GM18502 (cell line): ENCODE measurements at regions not wholly inside any gene's neighbourhood (a gene's known extent, or its start where the extent isn't known, plus 50 kb on each side); places are given as distances from the start of the nearest gene placed in this dataset.

Experiments used
- ATAC-seq: cut with Tn5 transposase; IDR thresholded peaks from one replicate; pipeline ENCODE4 v1.9.1; 2021; ENCODE audit warnings: mild to moderate bottlenecking; ENCODE audit not compliant: unreplicated experiment, poor library complexity

DNA sequence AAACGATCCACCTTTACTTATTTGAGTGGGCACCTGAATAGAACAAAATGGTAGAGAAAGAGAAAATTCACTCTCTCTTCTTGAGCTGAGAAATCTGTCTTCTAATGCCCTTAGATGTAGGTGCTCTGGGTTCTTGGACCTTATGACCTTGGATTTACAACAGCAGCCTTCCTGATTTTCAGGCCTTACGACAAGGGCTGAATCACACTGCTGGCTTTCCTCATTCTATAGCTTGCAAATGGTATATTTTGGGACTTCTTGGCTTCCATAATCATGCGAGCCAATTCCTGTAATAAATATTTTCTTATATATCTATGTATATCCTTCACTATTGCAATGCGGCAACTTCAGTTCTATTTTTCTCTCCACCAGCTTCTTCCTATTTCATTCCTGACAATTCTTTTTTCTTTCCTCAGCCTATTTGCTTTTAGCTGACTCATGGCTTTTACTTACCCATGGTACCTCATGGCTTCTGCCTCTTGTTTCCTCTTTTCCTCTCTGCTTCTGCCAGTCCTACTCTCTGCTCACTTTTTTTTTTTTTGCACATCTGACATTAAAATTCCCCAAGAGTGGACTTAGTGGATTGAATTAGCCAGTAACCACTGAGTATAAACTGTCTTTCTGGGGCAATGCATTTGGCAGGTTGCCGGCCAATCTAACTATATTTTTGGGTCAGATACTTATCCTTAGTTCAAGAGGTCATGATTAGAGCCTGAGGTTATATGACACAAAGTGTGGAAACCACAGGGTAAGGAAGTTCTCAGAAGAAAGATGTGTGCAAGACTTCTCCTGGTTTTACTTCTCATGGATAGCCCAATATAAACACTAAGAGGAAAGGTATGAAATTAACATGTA lies 359.5 kb downstream of the TMEM135 start:
- no peak for ATAC-seq

GRCh38 chr11:87394924-87395323 lies 357.2 kb downstream of the TMEM135 start:
- ATAC-seq, result no peak

DNA sequence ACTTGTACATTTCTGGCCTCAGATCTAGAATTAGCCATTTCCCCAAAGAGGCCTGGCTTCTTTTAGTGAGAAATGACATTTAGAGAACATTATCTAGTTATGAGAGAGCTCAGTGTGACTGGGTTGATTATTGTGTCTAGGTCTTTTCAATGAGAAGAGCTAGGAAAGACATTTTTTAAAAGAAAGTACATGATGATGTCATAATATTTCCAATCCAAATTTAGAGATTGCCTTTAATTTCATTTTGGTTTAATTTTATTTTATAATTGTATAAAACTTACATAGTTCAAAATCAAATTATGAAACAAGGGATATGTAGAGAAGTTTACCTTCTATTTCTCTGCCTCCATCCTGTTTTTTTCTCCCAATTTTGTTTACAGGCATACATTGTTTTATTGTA lies 354.9 kb downstream of the TMEM135 start:
- no peak for ATAC-seq

GRCh38 chr11:87391496-87391895 lies 353.8 kb downstream of the TMEM135 start:
- ATAC-seq, result no peak

- no peak for ATAC-seq
Measured at GRCh38 chr11:87384078-87384729, 346.5 kb downstream of the TMEM135 start.

GRCh38 chr11:87374038-87374807 lies 336.5 kb downstream of the TMEM135 start:
- ATAC-seq, result no peak
